Renal pelvis (tissue), 1 donor: ENCODE measurements at regions not wholly inside any gene's neighbourhood (a gene's known extent, or its start where the extent isn't known, plus 50 kb on each side); places are given as distances from the start of the nearest gene placed in this dataset.
A peak's percentile ranks its signal among the peaks of the same experiment; 100 is the strongest.
"Not testable (repeated sequence)": the region's sequence is repeated elsewhere in the genome, so short reads cannot be mapped to it uniquely, and the experiment has no call there.

ENCODE experiments used
- DNase-seq: peaks from one replicate; pipeline ENCODE4 v3.0.0-alpha.2; 2013

GRCh38 chr4:16450724-16451123 lies 224.5 kb upstream of the TAPT1 start:
- no peak for DNase-seq

- DNase-seq = no peak
Measured at GRCh38 chr4:16450031-16450430, 223.8 kb upstream of the TAPT1 start.

GRCh38 chr4:16449406-16449805 lies 223.1 kb upstream of the TAPT1 start:
- DNase-seq = peak; percentile 83

- no peak for DNase-seq
Measured at GRCh38 chr4:16448241-16448840, 222.1 kb upstream of the TAPT1 start.

GRCh38 chr4:16443504-16444088 lies 217.3 kb upstream of the TAPT1 start:
- DNase-seq = no peak

GRCh38 chr4:16442296-16442695 lies 216.0 kb upstream of the TAPT1 start:
- DNase-seq = no peak

- DNase-seq = no peak
Measured at GRCh38 chr4:16439768-16440167, 213.5 kb upstream of the TAPT1 start.

GRCh38 chr4:16438986-16439385 lies 212.7 kb upstream of the TAPT1 start:
- no peak for DNase-seq

- DNase-seq = no peak
Measured at GRCh38 chr4:16437836-16438235, 211.6 kb upstream of the TAPT1 start.

- no peak for DNase-seq
Measured at GRCh38 chr4:16431866-16432265, 205.6 kb upstream of the TAPT1 start.

GRCh38 chr4:16418814-16419213 lies 192.5 kb upstream of the TAPT1 start:
- DNase-seq = no peak

GRCh38 chr4:16417198-16417597 lies 190.9 kb upstream of the TAPT1 start:
- DNase-seq = no peak

GRCh38 chr4:16416601-16417000 lies 190.3 kb upstream of the TAPT1 start:
- no peak for DNase-seq

GRCh38 chr4:16415751-16416150 lies 189.5 kb upstream of the TAPT1 start:
- peak; percentile 26 for DNase-seq

GRCh38 chr4:16413814-16414555 lies 187.7 kb upstream of the TAPT1 start:
- no peak for DNase-seq

- peak; percentile 65 for DNase-seq
Measured at GRCh38 chr4:16411501-16412085, 185.3 kb upstream of the TAPT1 start.

GRCh38 chr4:16393216-16393615 lies 166.9 kb upstream of the TAPT1 start:
- not testable (repeated sequence) for DNase-seq

- no peak for DNase-seq
Measured at GRCh38 chr4:16391196-16391595, 164.9 kb upstream of the TAPT1 start.

- DNase-seq = no peak
Measured at GRCh38 chr4:16387448-16387847, 161.2 kb upstream of the TAPT1 start.

GRCh38 chr4:16386711-16387320 lies 160.5 kb upstream of the TAPT1 start:
- no peak for DNase-seq

GRCh38 chr4:16384576-16384975 lies 158.3 kb upstream of the TAPT1 start:
- DNase-seq = peak; percentile 51

GRCh38 chr4:16382571-16382970 lies 156.3 kb upstream of the TAPT1 start:
- no peak for DNase-seq

GRCh38 chr4:16377887-16378286 lies 151.6 kb upstream of the TAPT1 start:
- DNase-seq = no peak
